BJ (cell line): ENCODE measurements at regions not wholly inside any gene's neighbourhood (a gene's known extent, or its start where the extent isn't known, plus 50 kb on each side); places are given as distances from the start of the nearest gene placed in this dataset.

ENCODE experiments used
- CTCF ChIA-PET: fragments of 350-600 bp; formaldehyde crosslinking; extraction: SDS; loops from one replicate; lab custom pipeline; 2021; ENCODE audit warnings: antibody characterized with exemption, inconsistent platforms; lab: Yijun Ruan, JAX
- POLR2A ChIA-PET: fragments of 300-600 bp; sonication (Branson Sonifier 250); formaldehyde crosslinking; extraction: SDS; loops from one replicate; lab custom pipeline; 2021; ENCODE audit warnings: antibody characterized with exemption; lab: Charles Lee
- DNase-seq: peaks from one replicate; pipeline ENCODE4 v3.0.0-alpha.2; 2011; ENCODE audit warnings: low read depth
- H3K27me3 ChIP-seq: 2 replicates; pipeline ENCODE4 v1.6.0; 2011; ENCODE audit warnings: low read length; ENCODE audit not compliant: control insufficient read depth, insufficient read depth
- H3K36me3 ChIP-seq: 2 replicates; pipeline ENCODE4 v1.5.1; 2011; ENCODE audit warnings: low read length; ENCODE audit not compliant: control insufficient read depth, insufficient read depth
- H3K4me3 ChIP-seq: 2 replicates; pipeline ENCODE4 v1.5.1; 2011; ENCODE audit warnings: low read depth, mild to moderate bottlenecking, control low read depth, low read length
- CTCF ChIP-seq: IDR thresholded peaks from 2 replicates; pipeline ENCODE4 v1.5.1; 2011; ENCODE audit warnings: low read depth, mild to moderate bottlenecking, control low read depth, inconsistent platforms, low read length, moderate library complexity; ENCODE audit not compliant: insufficient read depth

GRCh38 chr15:46041905-46042304, 407.1 kb downstream of the SQOR start:
- Histone ChIP-seq H3K4me3 (no peak overlapping the region), H3K27me3 (no peaks in the 10 kb centered on the region), H3K36me3 (no peaks in the 10 kb centered on the region)
- TF ChIP-seq CTCF = no peak
- DNase-seq = no peak
- ChIA-PET POLR2A (no interaction called here), CTCF (no interaction called here)

GRCh38 chr15:46059921-46060594, 425.2 kb downstream of the SQOR start:
- ChIA-PET POLR2A (no interaction called here), CTCF (interaction anchor here (0.7 kb wide), 1 partner anchor 67 kb away, joined by 3 read pairs; no protein-coding TSS in a partner anchor)
- Histone ChIP-seq H3K27me3 (no peaks in the 10 kb centered on the region), H3K4me3 (no peak overlapping the region), H3K36me3 (no peaks in the 10 kb centered on the region)
- no peak for DNase-seq
- no peak for TF ChIP-seq CTCF

- POLR2A ChIA-PET = no interaction called here
- TF ChIP-seq CTCF = no peak
These were observed 426.2 kb downstream of the SQOR start for GRCh38 chr15:46061002-46061401.

GRCh38 chr15:46077220-46077619, 442.4 kb downstream of the SQOR start:
- H3K27me3 ChIP-seq = no peaks in the 10 kb centered on the region
- CTCF ChIA-PET = interaction anchor here (0.6 to 1.2 kb wide), 2 partner anchors 287 to 1327 kb away, joined by 3 read pairs; no protein-coding TSS in a partner anchor
- H3K4me3 ChIP-seq = no peak overlapping the region
- H3K36me3 ChIP-seq = no peaks in the 10 kb centered on the region
- POLR2A ChIA-PET = no interaction called here
- TF ChIP-seq CTCF = no peak
- DNase-seq = no peak

More at GRCh38 chr15:46061002-46061401, 426.2 kb downstream of the SQOR start:
- CTCF ChIA-PET = no interaction called here
- Histone ChIP-seq H3K36me3 (no peaks in the 10 kb centered on the region), H3K4me3 (no peak overlapping the region), H3K27me3 (no peaks in the 10 kb centered on the region)
- DNase-seq = no peak

- H3K36me3 ChIP-seq = no peaks in the 10 kb centered on the region
- H3K4me3 ChIP-seq = no peak overlapping the region
- ChIA-PET POLR2A (no interaction called here), CTCF (interaction anchor here (1.4 to 2.1 kb wide), 2 partner anchors 9 to 13 kb away, joined by 4 to 7 read pairs; no protein-coding TSS in a partner anchor)
- H3K27me3 ChIP-seq = no peaks in the 10 kb centered on the region
- TF ChIP-seq CTCF = no peak
- DNase-seq = no peak
These were observed 444.2 kb downstream of the SQOR start for GRCh38 chr15:46079046-46079445.
